BJ (cell line): ENCODE measurements at regions not wholly inside any gene's neighbourhood (a gene's known extent, or its start where the extent isn't known, plus 50 kb on each side); places are given as distances from the start of the nearest gene placed in this dataset.
"Not testable (repeated sequence)": the region's sequence is repeated elsewhere in the genome, so short reads cannot be mapped to it uniquely, and the experiment has no call there.

Experiments
- CTCF ChIA-PET: fragments of 350-600 bp; formaldehyde crosslinking; extraction: SDS; loops from one replicate; lab custom pipeline; 2021; ENCODE audit warnings: antibody characterized with exemption, inconsistent platforms; lab: Yijun Ruan, JAX
- POLR2A ChIA-PET: fragments of 300-600 bp; sonication (Branson Sonifier 250); formaldehyde crosslinking; extraction: SDS; loops from one replicate; lab custom pipeline; 2021; ENCODE audit warnings: antibody characterized with exemption; lab: Charles Lee
- DNase-seq: peaks from one replicate; pipeline ENCODE4 v3.0.0-alpha.2; 2011; ENCODE audit warnings: low read depth
- H3K27me3 ChIP-seq: 2 replicates; pipeline ENCODE4 v1.6.0; 2011; ENCODE audit warnings: low read length; ENCODE audit not compliant: control insufficient read depth, insufficient read depth
- H3K36me3 ChIP-seq: 2 replicates; pipeline ENCODE4 v1.5.1; 2011; ENCODE audit warnings: low read length; ENCODE audit not compliant: control insufficient read depth, insufficient read depth
- H3K4me3 ChIP-seq: 2 replicates; pipeline ENCODE4 v1.5.1; 2011; ENCODE audit warnings: low read depth, mild to moderate bottlenecking, control low read depth, low read length
- TF ChIP-seq, protein P1 (sequence below): IDR thresholded peaks from 2 replicates; pipeline ENCODE4 v1.5.1; 2011; ENCODE audit warnings: low read depth, mild to moderate bottlenecking, control low read depth, inconsistent platforms, low read length, moderate library complexity; ENCODE audit not compliant: insufficient read depth

DNA sequence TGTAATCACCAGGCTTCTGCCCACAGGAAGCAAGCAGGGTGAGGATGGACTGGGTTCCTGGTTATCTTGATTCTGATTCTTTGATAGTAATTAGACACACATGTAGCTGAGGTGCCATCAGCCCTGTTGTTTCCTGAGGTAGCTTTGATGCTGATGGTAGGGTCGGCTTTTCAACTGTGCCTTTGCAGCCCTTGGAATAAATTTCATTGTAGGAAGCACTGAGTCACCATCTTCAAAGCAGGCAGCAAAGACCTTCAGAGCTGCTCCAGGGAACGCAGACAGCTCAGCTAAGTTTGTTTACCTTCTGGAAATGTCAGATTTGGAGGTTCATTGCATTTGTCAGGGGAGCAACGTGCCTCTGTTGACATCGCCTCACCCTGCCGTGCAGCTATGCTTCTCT, 135.4 kb downstream of the ASMT start:
- POLR2A ChIA-PET, result no interaction called here
- Histone ChIP-seq H3K4me3 (no peak overlapping the region), H3K36me3 (no peaks in the 10 kb centered on the region), H3K27me3 (no peaks in the 10 kb centered on the region)
- TF ChIP-seq, protein P1, sequence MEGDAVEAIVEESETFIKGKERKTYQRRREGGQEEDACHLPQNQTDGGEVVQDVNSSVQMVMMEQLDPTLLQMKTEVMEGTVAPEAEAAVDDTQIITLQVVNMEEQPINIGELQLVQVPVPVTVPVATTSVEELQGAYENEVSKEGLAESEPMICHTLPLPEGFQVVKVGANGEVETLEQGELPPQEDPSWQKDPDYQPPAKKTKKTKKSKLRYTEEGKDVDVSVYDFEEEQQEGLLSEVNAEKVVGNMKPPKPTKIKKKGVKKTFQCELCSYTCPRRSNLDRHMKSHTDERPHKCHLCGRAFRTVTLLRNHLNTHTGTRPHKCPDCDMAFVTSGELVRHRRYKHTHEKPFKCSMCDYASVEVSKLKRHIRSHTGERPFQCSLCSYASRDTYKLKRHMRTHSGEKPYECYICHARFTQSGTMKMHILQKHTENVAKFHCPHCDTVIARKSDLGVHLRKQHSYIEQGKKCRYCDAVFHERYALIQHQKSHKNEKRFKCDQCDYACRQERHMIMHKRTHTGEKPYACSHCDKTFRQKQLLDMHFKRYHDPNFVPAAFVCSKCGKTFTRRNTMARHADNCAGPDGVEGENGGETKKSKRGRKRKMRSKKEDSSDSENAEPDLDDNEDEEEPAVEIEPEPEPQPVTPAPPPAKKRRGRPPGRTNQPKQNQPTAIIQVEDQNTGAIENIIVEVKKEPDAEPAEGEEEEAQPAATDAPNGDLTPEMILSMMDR, result no peak
- CTCF ChIA-PET, result no interaction called here
- no peak for DNase-seq

DNA sequence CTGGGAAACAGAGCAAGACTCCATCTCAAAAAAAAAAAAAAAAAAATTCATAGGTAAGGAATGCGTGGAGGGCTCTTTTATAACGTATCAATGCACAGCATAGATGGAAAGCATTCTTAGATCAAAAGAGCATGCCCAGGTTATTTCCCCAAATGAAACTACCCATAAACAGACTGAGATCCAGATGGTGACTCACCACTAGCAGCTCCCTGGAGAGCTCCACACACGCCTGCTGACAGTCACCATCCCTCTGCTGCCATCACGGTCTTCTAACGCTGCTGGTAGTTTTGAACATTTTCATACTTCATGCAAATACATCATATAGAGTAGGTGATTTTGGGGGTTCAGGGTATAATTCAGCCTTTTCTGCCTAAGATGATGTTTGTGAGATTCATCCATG, 136.9 kb downstream of the ASMT start:
- Histone ChIP-seq H3K27me3 (no peaks in the 10 kb centered on the region), H3K4me3 (no peak overlapping the region), H3K36me3 (no peaks in the 10 kb centered on the region)
- ChIA-PET POLR2A (no interaction called here), CTCF (no interaction called here)
- TF ChIP-seq, protein P1, result no peak
- no peak for DNase-seq

DNA sequence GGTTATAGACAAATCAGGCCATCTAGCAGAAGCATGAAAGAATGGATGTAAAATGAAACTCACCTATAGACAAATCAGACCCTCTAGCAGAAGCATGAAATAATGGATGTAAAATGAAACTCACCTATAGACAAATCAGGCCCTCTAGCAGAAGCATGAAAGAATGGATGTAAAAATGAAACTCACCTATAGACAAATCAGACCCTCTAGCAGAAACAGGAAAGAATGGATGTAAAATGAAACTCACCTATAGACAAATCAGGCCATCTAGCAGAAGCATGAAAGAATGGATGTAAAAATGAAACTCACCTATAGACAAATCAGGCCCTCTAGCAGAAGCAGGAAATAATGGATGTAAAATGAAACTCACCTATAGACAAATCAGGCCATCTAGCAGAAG, 137.9 kb downstream of the ASMT start:
- POLR2A ChIA-PET, H3K36me3 ChIP-seq, CTCF ChIA-PET, DNase-seq, H3K27me3 ChIP-seq, H3K4me3 ChIP-seq: not testable (repeated sequence)

DNA sequence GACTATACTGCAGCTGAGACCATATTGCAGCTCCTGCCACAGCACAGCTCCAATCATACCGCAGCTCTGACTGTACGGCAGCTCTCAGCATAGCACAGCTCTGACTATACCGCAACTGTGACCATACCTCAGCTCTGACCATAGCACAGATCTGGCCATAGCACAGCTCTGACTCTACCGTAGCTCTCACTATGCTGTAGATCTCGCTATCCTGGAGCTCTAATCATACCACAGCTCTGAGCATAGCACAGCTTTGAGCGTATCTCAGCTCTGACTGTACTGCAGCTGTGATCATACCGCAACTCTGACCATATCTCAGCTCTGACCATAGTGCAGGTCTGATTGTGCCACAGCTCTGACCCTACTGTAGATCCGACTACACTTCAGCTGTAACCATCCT, 139.2 kb downstream of the ASMT start:
- POLR2A ChIA-PET, result no interaction called here
- Histone ChIP-seq H3K4me3 (no peak overlapping the region), H3K36me3 (no peaks in the 10 kb centered on the region), H3K27me3 (no peaks in the 10 kb centered on the region; the same call in 1 of the 2 replicates)
- DNase-seq, result peak; percentile 4
- CTCF ChIA-PET, result no interaction called here
- TF ChIP-seq, protein P1, result no peak

DNA sequence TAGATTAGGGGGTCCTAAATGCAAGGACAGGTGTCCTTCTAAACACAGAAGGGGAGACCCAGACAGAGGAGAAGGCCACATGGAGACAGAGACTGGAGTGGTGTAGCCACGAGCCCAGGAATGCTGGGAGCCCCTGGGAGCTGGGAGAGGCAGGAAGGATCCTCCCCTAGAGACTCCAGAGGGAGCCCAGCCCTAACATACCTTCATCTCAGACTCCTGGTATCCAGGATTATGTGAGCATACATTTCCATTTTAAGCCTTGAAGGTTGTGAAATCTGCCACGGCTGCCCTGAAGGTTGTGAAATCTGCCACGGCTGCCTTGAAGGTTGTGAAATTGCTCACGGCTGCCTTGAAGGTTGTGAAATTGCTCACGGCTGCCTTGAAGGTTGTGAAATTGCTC, 148.4 kb downstream of the ASMT start:
- ChIA-PET POLR2A (no interaction called here), CTCF (no interaction called here)
- DNase-seq, result no peak
- Histone ChIP-seq H3K27me3 (no peaks in the 10 kb centered on the region; the same call in 1 of the 2 replicates), H3K36me3 (no peaks in the 10 kb centered on the region), H3K4me3 (no peak overlapping the region)
- TF ChIP-seq, protein P1, result no peak

DNA sequence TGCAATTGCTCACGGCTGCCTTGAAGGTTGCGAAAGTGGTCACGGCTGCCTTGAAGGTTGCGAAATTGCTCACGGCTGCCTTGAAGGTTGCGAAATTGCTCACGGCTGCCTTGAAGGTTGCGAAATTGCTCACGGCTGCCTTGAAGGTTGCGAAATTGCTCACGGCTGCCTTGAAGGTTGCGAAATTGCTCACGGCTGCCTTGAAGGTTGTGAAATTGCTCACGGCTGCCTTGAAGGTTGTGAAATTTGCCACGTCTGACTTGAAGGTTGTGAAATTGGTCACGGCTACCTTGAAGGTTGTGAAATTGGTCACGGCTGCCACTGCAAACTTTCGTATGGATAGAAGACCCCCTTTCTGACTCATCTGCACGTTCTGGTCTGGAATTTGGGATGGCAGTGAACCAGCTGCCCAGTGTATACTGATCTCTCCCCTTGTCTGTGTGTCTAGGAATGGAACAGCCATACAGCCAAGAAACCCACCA, 150.1 kb downstream of the ASMT start:
- DNase-seq, H3K4me3 ChIP-seq, CTCF ChIA-PET, H3K36me3 ChIP-seq, POLR2A ChIA-PET, H3K27me3 ChIP-seq: not testable (repeated sequence)
